CD4-positive, alpha-beta T cell (primary cell): ENCODE measurements at regions not wholly inside any gene's neighbourhood (a gene's known extent, or its start where the extent isn't known, plus 50 kb on each side); places are given as distances from the start of the nearest gene placed in this dataset.

Experiments
- ATAC-seq: fragments of 200-7000 bp; cut with Tn5 transposase; one replicate; pipeline ENCODE4 v1.10.0; 2022; ENCODE audit warnings: mild to moderate bottlenecking; ENCODE audit not compliant: poor library complexity
- CTCF ChIA-PET: fragments of 350-600 bp; sonication (Branson Sonifier 250); formaldehyde crosslinking; loops from one replicate; lab custom pipeline; 2021; ENCODE audit warnings: antibody characterized with exemption, inconsistent platforms; lab: Charles Lee
- POLR2A ChIA-PET: fragments of 350-600 bp; sonication (Branson Sonifier 250); formaldehyde crosslinking; loops from one replicate; lab custom pipeline; 2021; ENCODE audit warnings: antibody characterized with exemption, inconsistent platforms; lab: Charles Lee
- DNase-seq, 14 experiments: peaks; one replicate each; pipeline ENCODE4 v3.0.0-alpha.2; 2013 to 2020; ENCODE audit warnings: mixed read lengths in 2 of 14
- H3K27ac ChIP-seq, 2 donors: one replicate each; pipeline versions ENCODE4 v1.5.1 to v1.7.0; 2013; ENCODE audit warnings: low read length in 2 of 2, low read depth in 1 of 2, mild to moderate bottlenecking in 1 of 2
- H3K27me3 ChIP-seq, 2 experiments: 1 replicate in 1 of 2; 2 replicates in 1 of 2; pipeline versions ENCODE4 v1.6.1 to v1.7.0; 2013; ENCODE audit warnings: low read length in 2 of 2, control low read depth in 1 of 2, mild to moderate bottlenecking in 1 of 2, moderate library complexity in 1 of 2; ENCODE audit not compliant: insufficient read depth in 2 of 2, control insufficient read depth in 1 of 2
- H3K36me3 ChIP-seq: one replicate; pipeline ENCODE4 v1.6.1; 2013; ENCODE audit warnings: low read length, control low read depth; ENCODE audit not compliant: insufficient read depth
- H3K4me1 ChIP-seq: one replicate; pipeline ENCODE4 v1.6.1; 2013; ENCODE audit warnings: low read length, control low read depth; ENCODE audit not compliant: insufficient read depth
- H3K4me3 ChIP-seq: one replicate; pipeline ENCODE4 v1.5.1; 2013; ENCODE audit warnings: mild to moderate bottlenecking, low read length, moderate library complexity
- H3K9me3 ChIP-seq, 2 experiments: 1 replicate in 1 of 2; 2 replicates in 1 of 2; pipeline versions ENCODE4 v1.6.1 to v1.7.0; 2013; ENCODE audit warnings: low read length in 2 of 2, mild to moderate bottlenecking in 2 of 2, control low read depth in 1 of 2, moderate library complexity in 1 of 2; ENCODE audit not compliant: control insufficient read depth in 1 of 2, insufficient read depth in 1 of 2
- H3K27ac Mint-ChIP-seq: one replicate; pipeline ENCODE4 v1.8.0; 2020; ENCODE audit warnings: mixed read lengths
- H3K27me3 Mint-ChIP-seq: one replicate; pipeline ENCODE4 v1.8.0; 2021; ENCODE audit warnings: mixed read lengths
- H3K36me3 Mint-ChIP-seq: one replicate; pipeline ENCODE4 v1.8.0; 2021; ENCODE audit warnings: low read depth, mixed read lengths
- H3K4me1 Mint-ChIP-seq: one replicate; pipeline ENCODE4 v1.8.0; 2021; ENCODE audit warnings: low read depth, mixed read lengths
- H3K4me3 Mint-ChIP-seq: one replicate; pipeline ENCODE4 v1.8.0; 2020; ENCODE audit warnings: mild to moderate bottlenecking, mixed read lengths
- H3K9me3 Mint-ChIP-seq: one replicate; pipeline ENCODE4 v1.8.0; 2020; ENCODE audit warnings: mixed read lengths
- intact Hi-C, 2 experiments: fragments of 100-400 bp; cut with DNase I in 1 of 2; cut with micrococcal nuclease in 1 of 2; formaldehyde crosslinking; loops; one replicate each; pipeline versions ENCODE4 v1.15.1 to v1.9.0; 2023 to 2025; cut with DNase I, micrococcal nuclease
- TF ChIP-seq, protein P1 (sequence below): fragments of 200-600 bp; IDR thresholded peaks from one replicate; pipeline ENCODE4 v1.8.0; 2022; ENCODE audit warnings: antibody characterized with exemption, mild to moderate bottlenecking

GRCh38 chrX:33465137-33465536 is 253.8 kb upstream of the DMD start:
- TF ChIP-seq, protein P1, sequence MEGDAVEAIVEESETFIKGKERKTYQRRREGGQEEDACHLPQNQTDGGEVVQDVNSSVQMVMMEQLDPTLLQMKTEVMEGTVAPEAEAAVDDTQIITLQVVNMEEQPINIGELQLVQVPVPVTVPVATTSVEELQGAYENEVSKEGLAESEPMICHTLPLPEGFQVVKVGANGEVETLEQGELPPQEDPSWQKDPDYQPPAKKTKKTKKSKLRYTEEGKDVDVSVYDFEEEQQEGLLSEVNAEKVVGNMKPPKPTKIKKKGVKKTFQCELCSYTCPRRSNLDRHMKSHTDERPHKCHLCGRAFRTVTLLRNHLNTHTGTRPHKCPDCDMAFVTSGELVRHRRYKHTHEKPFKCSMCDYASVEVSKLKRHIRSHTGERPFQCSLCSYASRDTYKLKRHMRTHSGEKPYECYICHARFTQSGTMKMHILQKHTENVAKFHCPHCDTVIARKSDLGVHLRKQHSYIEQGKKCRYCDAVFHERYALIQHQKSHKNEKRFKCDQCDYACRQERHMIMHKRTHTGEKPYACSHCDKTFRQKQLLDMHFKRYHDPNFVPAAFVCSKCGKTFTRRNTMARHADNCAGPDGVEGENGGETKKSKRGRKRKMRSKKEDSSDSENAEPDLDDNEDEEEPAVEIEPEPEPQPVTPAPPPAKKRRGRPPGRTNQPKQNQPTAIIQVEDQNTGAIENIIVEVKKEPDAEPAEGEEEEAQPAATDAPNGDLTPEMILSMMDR: no peak
- Mint-ChIP-seq H3K36me3 (no peaks in the 10 kb centered on the region), H3K4me1 (no peaks in the 10 kb centered on the region), H3K27ac (no peak overlapping the region), H3K27me3 (no peaks in the 10 kb centered on the region), H3K4me3 (no peak overlapping the region), H3K9me3 (no peaks in the 10 kb centered on the region)
- Histone ChIP-seq H3K9me3 (no peaks in the 10 kb centered on the region), H3K36me3 (no peaks in the 10 kb centered on the region), H3K4me1 (no peaks in the 10 kb centered on the region), H3K4me3 (no peak overlapping the region), H3K27ac (no peak overlapping the region), H3K27me3 (no peaks in the 10 kb centered on the region)
- ChIA-PET CTCF (no interaction called here), POLR2A (no interaction called here)
- intact Hi-C loops: no loop called here
- DNase-seq (no peak), ATAC-seq (no peak)

- Mint-ChIP-seq H3K4me3 (no peak overlapping the region), H3K27me3 (no peaks in the 10 kb centered on the region), H3K4me1 (no peaks in the 10 kb centered on the region), H3K27ac (no peak overlapping the region), H3K36me3 (no peaks in the 10 kb centered on the region), H3K9me3 (no peaks in the 10 kb centered on the region)
- TF ChIP-seq, protein P1: no peak
- DNase-seq (no peak), ATAC-seq (no peak)
- Histone ChIP-seq H3K9me3 (no peaks in the 10 kb centered on the region), H3K4me1 (no peaks in the 10 kb centered on the region), H3K36me3 (no peaks in the 10 kb centered on the region), H3K27me3 (no peaks in the 10 kb centered on the region), H3K4me3 (no peak overlapping the region), H3K27ac (no peak overlapping the region)
- CTCF ChIA-PET: no interaction called here
- intact Hi-C loops: no loop called here
- POLR2A ChIA-PET: no interaction called here
These were observed 245.8 kb upstream of the DMD start for GRCh38 chrX:33457102-33457501.

GRCh38 chrX:33447285-33447684 is 235.9 kb upstream of the DMD start:
- Mint-ChIP-seq H3K4me1 (no peaks in the 10 kb centered on the region), H3K36me3 (no peaks in the 10 kb centered on the region), H3K4me3 (no peak overlapping the region), H3K27ac (no peak overlapping the region), H3K27me3 (no peaks in the 10 kb centered on the region), H3K9me3 (no peaks in the 10 kb centered on the region)
- ChIA-PET CTCF (no interaction called here), POLR2A (no interaction called here)
- H3K27ac ChIP-seq: no peak overlapping the region
- ATAC-seq: no peak
- no peaks in the 10 kb centered on the region for H3K36me3 ChIP-seq
- H3K4me1 ChIP-seq: no peaks in the 10 kb centered on the region
- no peak for DNase-seq
- TF ChIP-seq, protein P1: no peak
- no peak overlapping the region for H3K4me3 ChIP-seq
- no peaks in the 10 kb centered on the region for H3K27me3 ChIP-seq
- H3K9me3 ChIP-seq: peaks cover 0 to 17% of the 10 kb centered on the region in 2 experiments
- intact Hi-C loops: no loop called here
